GM20000 (cell line): ENCODE measurements at regions not wholly inside any gene's neighbourhood (a gene's known extent, or its start where the extent isn't known, plus 50 kb on each side); places are given as distances from the start of the nearest gene placed in this dataset.
"Not testable (repeated sequence)": the region's sequence is repeated elsewhere in the genome, so short reads cannot be mapped to it uniquely, and the experiment has no call there.

Experiments
- DNase-seq: peaks from one replicate; pipeline ENCODE4 v3.0.0; 2012; ENCODE audit warnings: low spot score
- CTCF ChIP-seq: IDR thresholded peaks from 2 replicates; pipeline ENCODE4 v1.5.1; 2012; ENCODE audit warnings: mild to moderate bottlenecking, control low read depth; ENCODE audit errors: extremely low read depth, missing control alignments

- TF ChIP-seq CTCF, result no peak
- DNase-seq, result no peak
These were observed 827.6 kb upstream of the ACO1 start for GRCh38 chr9:31556667-31557463.

GRCh38 chr9:31572190-31572589, 812.3 kb upstream of the ACO1 start:
- DNase-seq, result not testable (repeated sequence)

GRCh38 chr9:31573561-31573960, 810.9 kb upstream of the ACO1 start:
- TF ChIP-seq CTCF, result no peak

GRCh38 chr9:31574006-31574765, 810.3 kb upstream of the ACO1 start:
- DNase-seq, result no peak
- TF ChIP-seq CTCF, result no peak

More at GRCh38 chr9:31573561-31573960, 810.9 kb upstream of the ACO1 start:
- no peak for DNase-seq

GRCh38 chr9:31582071-31582470, 802.4 kb upstream of the ACO1 start:
- DNase-seq, result no peak
- TF ChIP-seq CTCF, result no peak

GRCh38 chr9:31582561-31582960, 801.9 kb upstream of the ACO1 start:
- DNase-seq, result no peak
- TF ChIP-seq CTCF, result no peak

- DNase-seq, result no peak
- TF ChIP-seq CTCF, result no peak
These were observed 799.3 kb upstream of the ACO1 start for GRCh38 chr9:31585158-31585557.
